ENCODE measurements at regions not wholly inside any gene's neighbourhood (a gene's known extent, or its start where the extent isn't known, plus 50 kb on each side); places are given as distances from the start of the nearest gene placed in this dataset.

- TF ChIP-seq CTCF (IDR thresholded peaks at IDR 0.05) = no peak
- TF ChIP-seq POLR2A (IDR thresholded peaks at IDR 0.05) = no peak
Observed at GRCh38 chr17:33986566-33986965, 268.5 kb upstream of the CCL2 start.
